Liver (tissue), 8 donors: ENCODE measurements at regions not wholly inside any gene's neighbourhood (a gene's known extent, or its start where the extent isn't known, plus 50 kb on each side); places are given as distances from the start of the nearest gene placed in this dataset.

Source experiments
- DNase-seq: peaks from one replicate; pipeline ENCODE4 v3.0.0-alpha.2; 2017; ENCODE audit warnings: low spot score
- H3K27ac ChIP-seq, 2 donors: one replicate each; pipeline ENCODE4 v1.7.0; 2013; ENCODE audit warnings: inconsistent platforms in 2 of 2, low read length in 2 of 2, control low read depth in 1 of 2, low read depth in 1 of 2, mild to moderate bottlenecking in 1 of 2
- H3K27me3 ChIP-seq, 4 donors: one replicate each; pipeline versions ENCODE4 v1.6.1 to v1.7.0; 2013; ENCODE audit warnings: low read length in 3 of 4, inconsistent platforms in 1 of 4, mild to moderate bottlenecking in 1 of 4, moderate library complexity in 1 of 4; ENCODE audit not compliant: control insufficient read depth in 4 of 4, insufficient read depth in 4 of 4
- H3K36me3 ChIP-seq, 4 donors: one replicate each; pipeline versions ENCODE4 v1.6.1 to v1.7.0; 2013; ENCODE audit warnings: low read length in 3 of 4, mild to moderate bottlenecking in 3 of 4, low read depth in 1 of 4, moderate library complexity in 1 of 4; ENCODE audit not compliant: control insufficient read depth in 4 of 4, insufficient read depth in 3 of 4
- H3K4me1 ChIP-seq, 4 donors: one replicate each; pipeline versions ENCODE4 v1.6.1 to v1.7.0; 2013; ENCODE audit warnings: low read length in 3 of 4, mild to moderate bottlenecking in 3 of 4, moderate library complexity in 1 of 4; ENCODE audit not compliant: control insufficient read depth in 4 of 4, insufficient read depth in 4 of 4
- H3K4me3 ChIP-seq, 3 donors: one replicate each; pipeline versions ENCODE4 v1.6.1 to v1.7.0; 2013; ENCODE audit warnings: low read length in 3 of 3, control low read depth in 1 of 3, low read depth in 1 of 3, mild to moderate bottlenecking in 1 of 3
- H3K9ac ChIP-seq, 2 donors: one replicate each; pipeline ENCODE4 v1.7.0; 2013; ENCODE audit warnings: low read length in 2 of 2, mild to moderate bottlenecking in 2 of 2, moderate library complexity in 2 of 2, control low read depth in 1 of 2, low read depth in 1 of 2
- H3K9me3 ChIP-seq, 4 donors: one replicate each; pipeline versions ENCODE4 v1.6.1 to v1.7.0; 2013; ENCODE audit warnings: low read length in 3 of 4; ENCODE audit not compliant: control insufficient read depth in 4 of 4
- ATF3 ChIP-seq: IDR thresholded peaks from 2 replicates; pipeline ENCODE4 v1.6.1; 2016; ENCODE audit warnings: antibody characterized with exemption
- CTCF ChIP-seq: fragments of 150-350 bp; IDR thresholded peaks from 2 replicates; pipeline ENCODE4 v1.5.1; 2017; ENCODE audit warnings: improper control_type of control experiment, low read depth, low read length; ENCODE audit not compliant: missing input control
- FOXA1 ChIP-seq: IDR thresholded peaks from 2 replicates; pipeline ENCODE4 v1.6.1; 2016; ENCODE audit warnings: antibody characterized with exemption
- FOXA2 ChIP-seq: IDR thresholded peaks from 2 replicates; pipeline ENCODE4 v1.6.1; 2016; ENCODE audit warnings: antibody characterized with exemption
- GABPA ChIP-seq, 2 donors: IDR thresholded peaks in 1 of 2; conservative IDR thresholded peaks in 1 of 2; 2 replicates each; pipeline ENCODE4 v1.6.1; 2016; ENCODE audit warnings: antibody characterized with exemption in 2 of 2, mild to moderate bottlenecking in 1 of 2, moderate library complexity in 1 of 2
- HNF4A ChIP-seq, 2 donors: conservative IDR thresholded peaks; 2 replicates each; pipeline ENCODE4 v1.6.1; 2016; ENCODE audit warnings: antibody characterized with exemption in 2 of 2, mild to moderate bottlenecking in 2 of 2
- HNF4G ChIP-seq: IDR thresholded peaks from 2 replicates; pipeline ENCODE4 v1.6.1; 2016; ENCODE audit warnings: antibody characterized with exemption
- JUND ChIP-seq, 2 donors: IDR thresholded peaks; 2 replicates each; pipeline ENCODE4 v1.6.1; 2016; ENCODE audit warnings: antibody characterized with exemption in 2 of 2
- MAX ChIP-seq: IDR thresholded peaks from 2 replicates; pipeline ENCODE4 v1.6.1; 2016; ENCODE audit warnings: antibody characterized with exemption
- NR2F2 ChIP-seq: IDR thresholded peaks from 2 replicates; pipeline ENCODE4 v1.6.1; 2016; ENCODE audit warnings: antibody characterized with exemption
- RAD21 ChIP-seq, 2 donors: IDR thresholded peaks; 2 replicates each; pipeline ENCODE4 v1.6.1; 2016; ENCODE audit warnings: antibody characterized with exemption in 2 of 2, mild to moderate bottlenecking in 2 of 2
- REST ChIP-seq: IDR thresholded peaks from 2 replicates; pipeline ENCODE4 v1.6.1; 2016; ENCODE audit warnings: antibody characterized with exemption, mild to moderate bottlenecking
- RXRA ChIP-seq, 2 donors: IDR thresholded peaks; 2 replicates each; pipeline ENCODE4 v1.6.1; 2017 to 2018; ENCODE audit warnings: antibody characterized with exemption in 2 of 2, mild to moderate bottlenecking in 1 of 2
- TAF1 ChIP-seq: conservative IDR thresholded peaks from 2 replicates; pipeline ENCODE4 v1.6.1; 2016; ENCODE audit warnings: antibody characterized with exemption, mild to moderate bottlenecking
- YY1 ChIP-seq: IDR thresholded peaks from 2 replicates; pipeline ENCODE4 v1.6.1; 2016; ENCODE audit warnings: antibody characterized with exemption, mild to moderate bottlenecking
- ZBTB33 ChIP-seq: IDR thresholded peaks from 2 replicates; pipeline ENCODE4 v1.6.1; 2016; ENCODE audit warnings: antibody characterized with exemption
- WGBS: extraction: QIAGEN DNeasy Blood & Tissue Kit; methylation state at CpG from one replicate; pipeline ENCODE4 v1.1.7; 2013; 5-methylcytosine and 5-hydroxymethylcytosine counted together
- donor health status: healthy.
- donor health status: healthy.
- donor health status: healthy.
- donor health status: healthy.
- donor health status: healthy.

- TF ChIP-seq ZBTB33, result no peak
- TF ChIP-seq HNF4G, result no peak
- TF ChIP-seq MAX, result no peak
- no peak for TF ChIP-seq FOXA2
- DNase-seq, result no peak
Measured at GRCh38 chr11:95487391-95487790, 256.4 kb upstream of the SESN3 start.

GRCh38 chr11:95486979-95487378, 256.0 kb upstream of the SESN3 start:
- H3K27me3 ChIP-seq, result peaks cover 0 to 2% (median 0%) of the 10 kb centered on the region in 4 donors
- TF ChIP-seq ATF3 (no peak), JUND (IDR thresholded peaks at IDR 0.05) (no peak), HNF4G (no peak), HNF4A (conservative IDR thresholded peaks at IDR 0.05) (no peak), FOXA2 (no peak), RXRA (IDR thresholded peaks at IDR 0.05) (no peak), REST (no peak), NR2F2 (no peak), FOXA1 (no peak), MAX (no peak), TAF1 (no peak), GABPA (IDR thresholded peaks at IDR 0.05 in 1 of 2, conservative IDR thresholded peaks at IDR 0.05 in 1 of 2) (no peak), YY1 (no peak), ZBTB33 (no peak), CTCF (no peak), RAD21 (IDR thresholded peaks at IDR 0.05) (no peak)
- H3K27ac ChIP-seq, result no peak overlapping the region
- H3K9me3 ChIP-seq, result no peaks in the 10 kb centered on the region
- WGBS, result 89% methylated on average over 9 of the region's 9 CpGs
- no peak overlapping the region for H3K9ac ChIP-seq
- no peak overlapping the region for H3K4me3 ChIP-seq
- H3K4me1 ChIP-seq, result no peaks in the 10 kb centered on the region
- no peaks in the 10 kb centered on the region for H3K36me3 ChIP-seq
- DNase-seq, result no peak

More at GRCh38 chr11:95487391-95487790, 256.4 kb upstream of the SESN3 start:
- Histone ChIP-seq H3K27me3 (peaks cover 0 to 2% (median 0%) of the 10 kb centered on the region in 4 donors), H3K27ac (no peak overlapping the region), H3K4me3 (no peak overlapping the region), H3K9ac (no peak overlapping the region), H3K9me3 (no peaks in the 10 kb centered on the region), H3K36me3 (no peaks in the 10 kb centered on the region), H3K4me1 (no peaks in the 10 kb centered on the region)
- 31% methylated on average over 2 of the region's 2 CpGs for WGBS
